HG02678 (cell line): ENCODE measurements at regions not wholly inside any gene's neighbourhood (a gene's known extent, or its start where the extent isn't known, plus 50 kb on each side); places are given as distances from the start of the nearest gene placed in this dataset.

ENCODE experiments used
- ATAC-seq: cut with Tn5 transposase; IDR thresholded peaks from one replicate; pipeline ENCODE4 v1.9.1; 2021; ENCODE audit warnings: mild to moderate bottlenecking, moderate library complexity; ENCODE audit not compliant: unreplicated experiment

DNA sequence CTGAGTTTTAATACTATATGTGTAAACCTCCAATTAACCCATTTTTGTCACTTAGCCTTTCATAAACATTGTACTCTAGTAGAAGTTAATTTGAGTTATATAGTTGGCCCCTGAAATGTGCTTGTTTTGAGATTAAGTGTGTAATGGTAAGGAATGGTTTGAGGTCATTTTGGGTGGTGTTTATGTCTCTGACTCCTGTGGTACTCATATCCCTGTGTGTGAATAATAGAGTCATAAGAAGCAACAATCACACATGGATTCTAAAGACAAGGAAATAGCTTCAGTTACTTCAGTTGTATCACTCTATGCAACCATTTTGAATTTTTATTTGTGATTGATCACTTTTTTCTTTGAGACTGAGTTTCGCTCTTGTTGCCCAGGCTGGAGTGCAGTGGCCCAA is 408.5 kb downstream of the MFSD1 start:
- ATAC-seq = no peak

DNA sequence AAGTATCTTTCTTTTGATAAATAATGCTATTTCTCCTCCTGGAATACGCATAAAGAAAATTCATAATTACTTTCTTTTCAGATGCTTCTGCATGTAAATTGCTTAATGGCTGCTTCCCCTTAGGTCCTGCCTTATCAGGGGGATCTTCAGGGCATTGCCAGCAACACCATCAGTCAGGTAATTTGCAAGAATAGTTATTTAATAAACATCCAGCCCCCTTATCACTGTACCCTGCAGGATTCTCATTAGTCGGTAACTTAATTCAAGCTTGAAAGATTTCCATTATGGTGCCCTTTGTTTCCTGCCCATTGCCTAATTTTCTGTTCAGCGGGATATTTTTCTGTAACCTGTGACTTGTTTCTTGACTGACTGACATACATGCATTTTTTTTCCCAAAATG is 414.5 kb downstream of the MFSD1 start:
- no peak for ATAC-seq

DNA sequence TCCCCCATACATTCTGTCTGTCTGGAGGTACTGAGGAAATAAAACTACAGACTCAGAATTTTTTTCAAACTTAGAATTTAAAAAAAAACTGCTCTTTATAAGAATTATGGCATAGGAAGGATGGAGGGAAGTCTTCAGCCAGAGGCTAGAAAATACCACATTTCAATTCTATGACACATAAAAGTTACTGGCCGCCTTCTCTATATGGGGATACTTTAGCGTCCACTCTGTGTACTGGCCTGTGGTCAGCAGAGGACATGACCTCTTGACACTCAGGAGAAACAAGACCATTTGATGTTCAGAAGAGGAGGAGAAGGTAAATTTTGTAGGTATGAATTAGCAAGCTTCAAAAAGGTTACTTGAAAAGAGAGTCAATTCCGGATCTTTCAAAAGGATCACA is 417.4 kb downstream of the MFSD1 start:
- ATAC-seq = no peak

DNA sequence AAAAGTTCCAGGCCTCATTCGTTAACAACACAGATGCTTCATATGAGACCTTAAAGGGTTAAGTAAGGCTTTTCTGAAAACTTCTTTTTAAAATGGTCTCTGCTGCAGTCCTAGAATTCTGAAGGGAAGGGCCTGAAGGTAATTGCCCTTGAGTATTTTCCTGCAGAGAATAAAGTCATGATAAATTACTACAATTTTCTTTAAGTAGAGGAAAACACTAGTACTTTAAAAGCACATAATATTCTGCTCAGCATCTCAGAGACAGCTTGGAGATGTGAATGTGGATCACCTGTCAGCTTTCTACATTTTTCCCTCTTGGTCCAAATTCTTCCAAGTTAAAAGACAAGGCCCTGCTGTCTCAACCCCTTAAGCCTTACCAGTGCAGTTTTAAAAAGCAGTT is 419.5 kb downstream of the MFSD1 start:
- ATAC-seq = no peak

DNA sequence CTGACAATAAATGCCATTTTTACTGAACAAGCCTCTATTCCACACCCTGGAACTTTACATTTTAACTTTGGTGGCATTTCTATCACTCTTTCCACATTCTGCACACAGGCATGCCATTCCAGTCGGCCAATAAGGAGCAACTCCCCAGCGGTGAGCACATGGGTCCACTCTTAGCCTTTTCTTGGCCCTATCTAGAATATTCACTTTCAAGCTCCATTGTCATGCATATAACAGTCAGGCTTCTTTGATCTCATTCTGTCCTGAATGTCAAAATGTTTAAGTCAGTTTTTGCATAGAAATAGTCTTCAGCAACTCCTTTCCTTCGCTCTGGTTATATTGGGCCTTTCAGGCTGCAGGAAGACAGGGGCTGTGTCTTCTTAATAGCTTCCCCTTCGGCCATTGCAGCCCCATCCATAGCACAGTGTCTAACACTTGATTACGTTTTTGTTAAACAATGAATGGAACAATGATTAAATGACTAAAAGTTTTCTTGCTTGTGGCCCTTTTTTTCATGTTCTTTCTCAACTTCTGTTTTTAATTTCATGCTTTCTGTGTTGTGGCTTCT is 427.3 kb downstream of the MFSD1 start:
- ATAC-seq = no peak

DNA sequence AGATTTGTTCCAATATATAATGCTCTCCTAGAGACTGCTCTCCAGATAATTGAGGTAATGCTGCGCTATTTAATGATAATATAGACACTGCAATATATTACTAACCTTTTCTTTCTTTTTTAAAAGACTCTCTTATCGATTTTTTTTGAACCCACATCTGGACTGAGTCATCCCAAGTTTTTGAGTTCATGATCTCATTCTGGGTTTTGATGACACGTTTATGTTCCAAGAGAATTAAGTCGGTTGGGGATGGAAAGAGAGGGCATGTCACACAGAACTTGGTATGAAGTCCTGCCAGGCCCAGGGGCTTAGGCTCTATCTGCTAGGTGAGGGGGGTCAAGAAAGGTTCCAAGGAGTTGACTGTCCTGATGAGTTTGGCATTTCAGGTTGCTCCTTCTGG is 431.1 kb downstream of the MFSD1 start:
- ATAC-seq = no peak

DNA sequence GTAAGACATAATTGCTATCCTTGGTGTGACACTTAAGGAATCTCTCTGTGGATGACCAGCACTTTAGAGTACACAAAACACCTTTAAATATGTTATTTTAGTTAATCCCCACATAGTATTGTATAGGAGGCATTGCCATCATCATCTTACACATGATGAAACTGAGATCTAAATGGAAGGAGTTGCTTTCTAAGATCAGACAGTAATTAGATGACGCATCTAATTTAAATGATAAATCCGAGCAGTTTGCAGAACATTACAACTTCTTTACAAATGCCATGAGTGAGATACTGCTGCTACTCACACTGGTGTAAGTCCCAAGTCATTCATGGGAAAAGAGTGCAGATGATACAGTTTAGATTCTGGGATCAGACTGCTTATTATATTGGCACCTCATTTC is 431.9 kb downstream of the MFSD1 start:
- ATAC-seq = no peak

DNA sequence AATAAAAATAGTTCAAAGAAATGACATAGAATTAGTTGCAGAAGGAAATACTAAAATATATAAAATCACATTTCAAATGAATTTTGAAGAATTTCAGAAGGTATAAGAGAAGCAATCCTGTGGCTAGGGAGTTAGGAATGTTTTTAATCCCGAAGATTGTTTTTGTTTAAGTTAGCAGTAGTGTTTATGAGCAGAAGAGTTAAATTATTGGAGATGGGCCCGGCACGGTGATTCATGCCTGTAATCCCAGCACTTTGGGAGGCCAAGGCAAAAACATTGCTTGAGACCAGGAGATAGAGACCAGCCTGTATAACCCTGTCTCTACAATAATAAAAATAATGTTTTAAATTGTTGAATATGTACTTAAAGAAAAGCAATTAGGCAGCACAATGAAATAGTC is 432.5 kb downstream of the MFSD1 start:
- ATAC-seq = no peak

DNA sequence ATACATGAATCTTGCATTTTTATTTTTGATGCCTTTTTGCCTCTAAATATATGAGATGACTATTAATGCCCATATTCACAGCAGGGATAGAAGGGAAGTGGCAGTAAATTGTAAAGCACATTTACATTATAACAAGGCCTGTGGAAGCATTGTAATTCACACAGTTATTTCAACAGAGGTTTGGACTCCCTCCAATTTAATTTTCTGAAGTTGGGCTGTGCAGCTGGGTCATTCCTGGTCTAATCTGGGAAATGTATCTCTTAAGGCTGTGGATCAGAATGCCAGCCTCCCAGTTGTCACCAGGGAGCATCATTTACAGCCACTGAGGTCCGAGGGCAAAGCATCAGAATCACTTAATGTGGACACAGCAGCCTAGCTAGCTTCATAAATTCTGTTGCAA is 434.5 kb downstream of the MFSD1 start:
- no peak for ATAC-seq

DNA sequence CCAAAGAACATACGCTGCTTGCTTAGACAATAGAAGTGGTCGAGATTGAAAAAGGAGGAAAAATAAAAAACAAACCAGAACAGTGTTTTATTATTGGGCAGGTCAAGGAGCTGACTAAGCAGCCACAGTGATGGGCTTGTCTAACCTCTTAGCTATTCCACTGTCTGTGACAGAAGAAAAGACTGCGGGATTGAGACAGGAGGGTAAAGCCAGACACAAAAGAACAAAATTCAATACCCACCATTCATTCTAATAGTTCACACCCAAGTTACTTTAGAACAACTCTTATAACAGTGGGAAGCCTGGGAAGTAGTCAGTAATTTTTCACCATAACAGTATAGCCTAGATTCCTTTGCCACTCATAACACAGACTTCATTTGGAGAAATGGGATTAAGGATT is 435.4 kb downstream of the MFSD1 start:
- no peak for ATAC-seq

DNA sequence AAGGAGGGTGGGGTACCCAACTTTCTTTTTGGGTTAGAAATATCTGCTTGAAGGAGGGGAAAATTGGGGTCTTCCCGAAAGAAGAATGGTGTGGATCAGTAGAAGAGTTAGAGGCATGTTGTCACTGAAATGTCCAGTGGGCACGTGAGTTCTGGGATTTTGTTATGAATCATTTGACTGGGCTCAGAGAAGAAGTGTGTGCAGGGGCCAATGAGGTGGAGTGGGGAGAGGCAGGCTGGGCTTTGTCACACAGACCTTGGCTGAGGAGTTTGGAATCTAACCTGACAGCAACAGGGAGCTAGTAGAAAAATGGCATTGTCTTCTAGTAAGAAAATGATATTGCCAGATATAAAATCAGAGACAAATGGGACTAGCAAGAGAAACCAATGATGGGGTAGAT is 436.8 kb downstream of the MFSD1 start:
- ATAC-seq = no peak

DNA sequence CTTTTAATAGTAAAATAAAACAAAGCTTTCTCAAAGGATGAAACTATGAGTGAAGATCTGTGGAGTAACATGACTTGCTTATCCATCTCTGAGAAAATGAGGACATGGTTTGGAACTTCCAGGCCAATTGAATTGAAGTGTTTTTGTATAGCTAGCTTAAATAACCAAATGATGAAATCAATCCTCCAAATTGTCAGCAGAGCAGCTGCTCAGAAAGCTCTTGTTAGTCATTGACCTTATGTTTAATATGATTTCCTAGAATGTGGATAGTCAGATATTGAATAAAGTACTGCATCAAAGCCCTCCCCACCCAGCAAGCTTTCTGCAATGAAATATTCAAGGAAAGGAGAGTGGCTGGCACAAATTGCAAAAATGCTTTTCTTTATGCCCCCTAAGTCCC is 437.2 kb downstream of the MFSD1 start:
- ATAC-seq = no peak

DNA sequence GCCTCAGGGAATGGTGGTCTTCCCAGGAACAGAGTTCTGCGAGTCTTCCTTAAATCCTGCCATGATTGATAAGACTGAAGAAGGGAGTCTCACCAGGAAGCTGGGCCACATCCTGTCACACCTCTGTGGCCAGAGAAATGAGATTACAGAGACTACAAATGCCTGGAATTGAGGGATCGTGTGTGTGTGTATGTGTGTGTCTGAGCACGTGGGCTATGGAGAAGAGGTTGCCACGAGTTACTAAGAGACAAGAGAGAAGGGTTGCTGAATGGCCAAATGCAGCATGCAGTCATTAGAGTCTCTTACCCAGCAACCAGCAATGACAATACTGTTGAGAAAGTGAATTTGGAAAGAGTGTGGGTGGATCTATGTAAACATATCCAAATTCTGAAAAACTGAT is 443.1 kb downstream of the MFSD1 start:
- ATAC-seq = no peak

DNA sequence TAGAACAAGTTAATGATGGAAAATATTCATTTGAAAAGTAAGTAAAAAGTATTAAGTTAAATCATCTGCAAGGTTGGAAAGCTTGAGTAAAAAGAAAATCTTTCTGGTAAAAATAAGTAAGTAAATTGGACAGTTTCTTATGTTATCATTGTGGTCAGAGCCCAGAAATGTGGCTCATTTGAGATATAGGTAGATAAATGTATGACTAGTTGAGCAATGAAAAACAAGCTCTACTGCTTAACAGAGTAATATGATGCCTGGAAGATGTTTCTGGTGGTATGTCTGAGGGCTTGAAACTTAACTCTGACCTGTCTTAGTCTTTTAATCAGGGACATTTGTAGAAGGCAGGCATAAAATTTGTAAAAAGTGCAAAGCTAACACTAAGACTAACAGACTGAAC is 444.0 kb downstream of the MFSD1 start:
- ATAC-seq = no peak

DNA sequence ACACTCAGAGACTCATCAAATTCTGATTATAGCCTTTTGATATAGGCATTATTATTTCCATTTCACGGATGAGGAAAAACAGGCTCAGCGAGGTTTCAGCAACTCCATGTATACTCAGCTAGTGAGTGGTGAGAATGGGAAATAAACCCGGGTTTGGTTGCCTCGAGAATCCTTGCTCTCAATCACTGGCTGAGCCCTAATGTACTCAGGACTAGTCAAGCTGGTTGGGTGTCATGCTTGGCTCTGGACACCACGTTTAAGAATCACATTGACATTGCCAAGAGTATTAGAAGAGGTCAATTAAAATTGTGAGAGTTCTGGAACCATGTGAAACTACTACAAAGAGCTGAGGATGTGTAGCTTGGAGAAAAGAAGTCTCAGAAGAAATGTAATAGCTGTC is 444.5 kb downstream of the MFSD1 start:
- ATAC-seq = no peak

DNA sequence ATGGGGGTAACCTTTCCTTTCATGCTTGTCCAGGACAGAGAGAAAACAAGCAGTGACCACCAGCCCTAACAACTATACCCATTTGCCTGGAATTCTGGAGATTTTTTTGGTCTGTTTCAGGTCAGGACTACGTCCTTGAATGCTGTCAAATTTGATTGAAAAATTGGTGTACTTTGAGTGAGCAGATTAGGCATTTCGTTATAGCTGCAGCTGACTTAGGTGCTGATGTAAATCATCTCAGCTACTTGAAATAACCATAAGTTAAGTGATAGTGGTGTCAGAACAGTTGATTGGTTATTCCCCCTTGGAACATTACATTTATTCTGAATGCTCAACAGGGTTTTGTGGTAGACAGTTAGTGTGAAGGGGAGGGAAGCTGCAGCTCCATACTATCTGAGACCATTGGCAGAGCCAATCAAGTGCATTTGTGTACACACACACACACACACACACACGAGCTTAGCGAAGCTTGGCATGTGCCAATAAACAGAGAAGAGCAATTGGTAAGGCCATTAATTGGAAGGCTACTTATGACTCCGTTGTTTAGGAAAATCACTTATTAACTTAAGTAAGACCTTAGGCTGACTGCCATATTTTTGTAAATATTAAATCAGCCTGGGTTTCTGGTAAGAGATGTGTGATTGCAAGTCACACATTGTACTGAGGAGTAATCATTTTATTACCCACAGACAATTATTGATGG is 447.8 kb downstream of the MFSD1 start:
- ATAC-seq = no peak

DNA sequence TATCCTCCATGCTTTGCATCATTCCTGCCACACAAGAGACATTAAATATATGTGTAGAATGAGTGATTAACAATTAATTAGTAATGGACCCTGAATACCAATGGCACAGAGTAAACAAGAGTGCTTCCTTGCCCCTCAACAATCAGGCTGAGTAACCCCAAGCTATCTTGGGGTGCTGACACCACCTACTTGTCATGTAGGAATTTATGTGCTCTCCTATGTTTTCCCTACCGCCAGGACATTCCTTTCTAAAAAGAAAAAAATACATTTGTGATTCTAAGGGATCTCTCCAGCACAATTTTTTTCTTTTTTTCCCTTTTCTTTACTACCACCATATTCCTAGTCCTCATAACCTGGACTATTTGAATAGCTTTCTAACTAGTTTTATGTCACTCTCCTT is 449.1 kb downstream of the MFSD1 start:
- no peak for ATAC-seq

DNA sequence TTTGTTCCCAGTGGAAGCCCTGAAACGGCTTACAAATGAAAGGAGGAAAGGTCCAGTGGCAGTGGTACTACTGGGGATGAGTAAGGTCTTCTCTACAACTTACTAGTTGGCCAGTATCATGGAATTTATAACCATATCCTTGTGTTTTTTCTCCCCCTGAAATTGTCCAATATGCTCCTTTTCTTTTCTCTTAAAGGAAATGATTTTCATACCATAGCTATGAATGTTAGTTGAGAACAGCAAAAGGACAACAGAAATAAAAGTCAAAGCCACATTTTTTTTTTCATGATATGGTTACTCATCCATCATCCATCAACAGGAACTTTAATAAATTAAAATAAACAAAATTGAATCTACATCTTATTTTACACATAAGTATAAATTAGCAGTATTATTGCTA is 450.4 kb downstream of the MFSD1 start:
- no peak for ATAC-seq

DNA sequence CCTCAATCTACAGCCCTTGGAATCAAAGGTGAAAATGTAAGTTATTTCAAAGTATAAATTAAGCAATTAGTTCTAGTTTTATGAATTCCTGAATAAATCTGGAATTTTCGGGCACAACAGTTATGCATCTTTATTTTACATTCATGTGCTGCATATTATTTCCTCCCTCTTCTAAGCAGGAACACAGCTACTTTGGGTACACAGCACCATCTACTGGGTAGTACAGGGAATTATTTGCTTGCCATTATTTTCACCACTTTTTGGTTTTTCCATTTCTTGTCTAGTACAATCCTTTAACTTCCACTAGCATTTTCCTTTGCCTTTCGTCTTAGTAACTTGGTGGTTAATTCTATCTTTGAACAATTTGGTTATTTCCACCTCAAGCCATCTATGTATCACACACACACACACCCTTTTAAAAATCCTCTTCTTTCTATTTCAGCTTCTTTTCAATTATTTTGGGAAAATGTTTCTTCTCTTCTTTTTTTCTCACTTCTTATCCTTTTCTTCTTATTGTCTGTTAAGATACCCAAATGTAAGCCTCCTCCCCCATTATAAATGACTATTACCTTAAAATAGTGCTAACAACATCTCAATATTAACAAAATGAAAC is 451.0 kb downstream of the MFSD1 start:
- no peak for ATAC-seq

DNA sequence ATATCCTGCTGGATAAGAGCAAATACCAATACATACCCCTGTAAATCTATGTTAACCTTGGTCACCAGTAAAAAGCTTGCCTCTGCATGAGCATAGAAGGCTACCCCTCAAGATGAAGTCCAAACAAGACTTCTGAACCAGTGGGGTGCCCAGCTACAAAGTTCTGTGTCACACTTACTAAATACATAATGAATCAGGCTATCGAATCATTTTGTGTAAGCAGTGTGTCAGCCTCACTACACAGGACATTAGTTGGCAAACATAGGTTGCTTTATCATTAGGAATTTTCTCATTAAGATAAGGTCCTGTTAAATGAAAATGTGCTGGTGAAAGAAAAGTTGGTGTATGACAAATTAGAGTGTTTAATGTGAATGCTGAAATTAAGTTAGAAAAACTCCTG is 452.0 kb downstream of the MFSD1 start:
- ATAC-seq = no peak

DNA sequence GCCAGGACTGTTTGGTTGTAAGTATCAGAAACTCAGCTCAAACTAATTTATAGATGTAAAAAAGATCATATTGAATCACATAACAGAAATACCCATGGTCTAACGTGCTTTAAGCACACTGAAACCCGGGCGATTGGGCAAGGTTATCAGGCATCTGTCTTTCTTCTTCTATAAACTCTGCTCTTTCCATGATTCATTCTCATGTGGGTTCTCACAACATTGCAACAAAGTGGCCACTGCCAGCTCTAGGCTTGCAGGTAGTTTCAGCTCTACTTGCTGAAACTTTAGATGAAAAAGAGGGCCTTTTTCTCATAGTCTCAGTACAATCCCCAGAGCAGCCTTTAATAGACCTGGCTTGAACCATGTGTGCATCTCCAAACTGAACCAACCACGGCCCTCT is 456.1 kb downstream of the MFSD1 start:
- no peak for ATAC-seq

DNA sequence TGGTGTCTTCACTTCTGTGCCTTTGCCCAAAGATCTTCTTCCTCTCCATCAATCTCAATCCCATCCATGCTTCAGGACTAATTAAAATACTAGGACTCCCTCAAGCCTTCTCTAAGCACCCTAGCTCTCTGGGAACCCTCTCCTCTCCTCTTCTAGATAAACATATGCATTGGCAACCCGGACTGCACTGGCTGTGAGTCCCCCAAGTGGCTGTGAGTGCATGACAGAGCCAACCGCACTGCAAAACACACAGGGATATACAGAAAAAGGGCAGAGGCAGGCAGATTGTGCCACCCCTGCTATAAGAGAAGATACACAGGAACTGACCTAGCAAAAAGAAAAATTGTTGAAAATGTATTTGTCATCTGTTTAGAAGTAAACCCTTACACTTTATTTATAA is 457.1 kb downstream of the MFSD1 start:
- no peak for ATAC-seq
